Activated naive CD4-positive, alpha-beta T cell treated with anti-CD3 and anti-CD28 coated beads, Interleukin-2, amount 10 ng/mL, durations not matched to agents 7 days and 5 days (primary cell): ENCODE measurements at regions not wholly inside any gene's neighbourhood (a gene's known extent, or its start where the extent isn't known, plus 50 kb on each side); places are given as distances from the start of the nearest gene placed in this dataset.

Experiments used
- CTCF ChIA-PET: fragments of 350-600 bp; sonication (Branson Sonifier 250); formaldehyde crosslinking; loops from one replicate; lab custom pipeline; 2021; ENCODE audit warnings: antibody characterized with exemption; lab: Charles Lee
- DNase-seq: peaks from one replicate; pipeline ENCODE4 v3.0.0-alpha.2; 2020
- H3K27ac Mint-ChIP-seq: one replicate; pipeline ENCODE4 v1.8.0; 2021; ENCODE audit warnings: mild to moderate bottlenecking, moderate library complexity, mixed read lengths
- H3K27me3 Mint-ChIP-seq: one replicate; pipeline ENCODE4 v1.8.0; 2021; ENCODE audit warnings: mild to moderate bottlenecking, mixed read lengths
- H3K36me3 Mint-ChIP-seq: one replicate; pipeline ENCODE4 v1.8.0; 2021; ENCODE audit warnings: mixed read lengths
- H3K4me1 Mint-ChIP-seq: one replicate; pipeline ENCODE4 v1.8.0; 2021; ENCODE audit warnings: mixed read lengths
- H3K4me3 Mint-ChIP-seq: one replicate; pipeline ENCODE4 v1.8.0; 2021; ENCODE audit warnings: mild to moderate bottlenecking, moderate library complexity, mixed read lengths
- H3K9me3 Mint-ChIP-seq: one replicate; pipeline ENCODE4 v1.8.0; 2021; ENCODE audit warnings: mixed read lengths

DNA sequence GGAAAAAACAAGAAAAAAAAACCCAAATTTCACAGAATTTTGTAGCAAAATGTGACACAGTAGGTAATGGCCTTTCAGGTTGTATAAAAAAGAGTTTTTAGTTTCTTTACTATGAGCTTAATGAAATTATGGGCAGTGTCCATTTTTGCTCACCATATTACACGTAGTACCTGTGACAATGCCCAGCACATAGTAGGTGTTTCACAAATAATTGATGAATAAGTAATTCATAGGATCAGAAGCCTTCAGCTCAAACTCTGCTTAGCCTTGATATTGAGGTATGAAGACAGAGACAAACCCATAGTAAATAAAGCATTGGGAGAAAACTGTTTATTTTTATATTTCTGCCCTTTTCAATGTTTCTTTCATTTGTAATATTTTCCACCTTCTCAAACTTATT, 97.2 kb downstream of the LHX9 start:
- no peak overlapping the region for H3K27ac Mint-ChIP-seq
- CTCF ChIA-PET, result no interaction called here
- H3K4me1 Mint-ChIP-seq, result no peaks in the 10 kb centered on the region
- H3K4me3 Mint-ChIP-seq, result no peak overlapping the region
- no peaks in the 10 kb centered on the region for H3K36me3 Mint-ChIP-seq
- H3K9me3 Mint-ChIP-seq, result peaks cover 19% of the 10 kb centered on the region
- H3K27me3 Mint-ChIP-seq, result peaks cover 9% of the 10 kb centered on the region
- DNase-seq, result no peak

DNA sequence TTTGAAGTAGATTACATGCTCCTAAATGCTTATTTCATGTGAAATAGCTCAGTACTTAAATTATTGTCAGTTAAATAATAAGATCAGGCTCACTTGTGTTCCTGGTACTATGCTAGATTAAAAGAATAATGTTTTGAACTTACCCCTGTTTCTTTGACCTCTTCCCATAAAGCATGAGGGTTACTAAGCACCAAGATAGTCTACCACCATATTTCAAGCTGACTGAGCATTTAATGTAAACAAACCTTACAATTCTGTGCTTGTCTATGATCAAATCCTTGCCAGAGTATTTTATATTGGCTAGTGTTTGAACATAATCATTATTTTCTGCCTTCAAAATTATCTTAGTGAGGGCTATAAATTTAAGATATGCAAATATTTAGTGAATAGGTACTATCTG, 98.1 kb downstream of the LHX9 start:
- Mint-ChIP-seq H3K4me1 (no peaks in the 10 kb centered on the region), H3K36me3 (no peaks in the 10 kb centered on the region), H3K27ac (no peak overlapping the region), H3K27me3 (peaks cover 9% of the 10 kb centered on the region), H3K9me3 (peaks cover 11% of the 10 kb centered on the region), H3K4me3 (no peak overlapping the region)
- DNase-seq, result no peak
- CTCF ChIA-PET, result no interaction called here

DNA sequence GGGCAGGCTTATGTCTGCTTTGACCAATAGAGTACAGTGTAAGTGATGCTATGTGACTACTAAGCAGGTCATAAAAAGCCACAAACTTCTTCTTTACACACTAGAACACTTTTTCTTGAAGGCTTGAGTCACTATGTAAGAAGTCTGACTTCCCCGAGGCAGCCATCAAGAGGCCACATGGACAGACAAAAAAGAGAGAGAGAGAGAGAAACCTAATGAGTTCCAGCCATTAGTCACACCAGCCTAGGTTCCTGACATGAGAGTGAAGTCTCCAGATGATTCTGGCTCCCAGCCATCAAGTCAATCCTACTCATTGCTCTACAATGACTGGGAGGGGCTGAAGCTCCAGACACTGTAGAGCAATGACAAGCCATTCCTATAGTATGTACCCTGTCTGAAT, 101.4 kb downstream of the LHX9 start:
- Mint-ChIP-seq H3K27ac (no peak overlapping the region), H3K4me1 (no peaks in the 10 kb centered on the region), H3K9me3 (no peaks in the 10 kb centered on the region), H3K27me3 (no peaks in the 10 kb centered on the region), H3K4me3 (no peak overlapping the region), H3K36me3 (no peaks in the 10 kb centered on the region)
- CTCF ChIA-PET, result no interaction called here
- DNase-seq, result no peak

DNA sequence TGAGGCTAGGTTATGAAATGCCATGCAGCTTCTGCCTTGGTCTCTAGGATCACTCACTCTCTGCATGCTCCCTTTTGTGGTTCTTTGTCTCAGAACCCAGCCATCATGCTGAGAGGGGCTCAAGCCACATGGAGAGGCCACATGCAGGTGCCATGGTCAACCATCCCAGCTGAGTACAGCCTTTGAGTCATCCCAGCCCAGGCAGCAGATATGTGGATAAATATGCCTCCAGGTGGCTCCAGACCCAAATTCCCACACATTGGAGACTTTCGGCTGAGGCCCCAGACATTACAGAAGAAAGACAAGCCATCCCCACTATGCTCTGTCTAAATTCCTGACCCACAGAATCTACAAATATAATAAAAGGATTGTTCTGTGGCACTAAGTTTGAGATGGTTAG, 102.0 kb downstream of the LHX9 start:
- no peak overlapping the region for H3K4me3 Mint-ChIP-seq
- H3K4me1 Mint-ChIP-seq, result no peaks in the 10 kb centered on the region
- no peaks in the 10 kb centered on the region for H3K27me3 Mint-ChIP-seq
- no peaks in the 10 kb centered on the region for H3K9me3 Mint-ChIP-seq
- CTCF ChIA-PET, result no interaction called here
- no peaks in the 10 kb centered on the region for H3K36me3 Mint-ChIP-seq
- no peak for DNase-seq
- no peak overlapping the region for H3K27ac Mint-ChIP-seq

DNA sequence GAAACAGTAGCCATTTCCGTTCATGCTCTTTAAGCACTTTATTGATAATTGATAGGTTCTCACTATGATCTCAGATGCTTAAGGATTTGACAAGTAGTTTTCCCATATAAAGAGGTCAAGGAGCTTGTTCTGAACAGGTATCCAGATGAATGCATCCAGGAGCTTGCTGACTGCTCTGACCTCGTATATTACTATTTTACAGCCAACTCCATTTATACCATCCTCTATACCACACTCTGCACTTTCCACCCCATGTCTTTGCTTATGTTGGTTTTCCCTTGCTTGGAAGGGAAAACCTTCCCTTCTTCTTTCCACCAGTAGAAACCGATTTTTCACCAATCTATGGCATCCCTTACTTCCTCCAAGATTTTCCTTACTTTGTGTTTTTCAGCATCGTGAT, 107.2 kb downstream of the LHX9 start:
- no peak for DNase-seq
- CTCF ChIA-PET, result no interaction called here
- Mint-ChIP-seq H3K27ac (no peak overlapping the region), H3K9me3 (no peaks in the 10 kb centered on the region), H3K36me3 (no peaks in the 10 kb centered on the region), H3K27me3 (peaks cover 8% of the 10 kb centered on the region), H3K4me3 (no peak overlapping the region), H3K4me1 (no peaks in the 10 kb centered on the region)

DNA sequence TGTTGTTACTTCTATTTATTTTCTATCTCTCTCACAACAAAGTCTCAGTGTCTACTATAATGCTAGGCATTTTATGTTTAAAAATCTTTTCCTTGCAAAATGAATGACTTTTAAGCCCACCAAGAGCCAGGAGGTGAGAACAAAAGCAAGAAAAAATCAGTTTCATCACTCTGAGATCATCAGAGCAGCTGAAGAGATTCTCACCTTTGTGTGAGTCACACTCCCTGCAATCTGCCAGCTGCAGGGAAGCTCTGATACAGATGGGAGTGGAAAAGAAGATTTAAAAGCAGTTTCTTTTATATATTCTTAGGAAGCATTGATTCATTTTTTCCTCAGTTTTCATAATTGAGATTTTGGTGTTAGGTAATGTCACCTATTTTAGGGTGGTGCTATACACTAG, 107.6 kb downstream of the LHX9 start:
- Mint-ChIP-seq H3K9me3 (no peaks in the 10 kb centered on the region), H3K27me3 (peaks cover 8% of the 10 kb centered on the region), H3K4me3 (no peak overlapping the region), H3K36me3 (no peaks in the 10 kb centered on the region), H3K27ac (no peak overlapping the region), H3K4me1 (no peaks in the 10 kb centered on the region)
- CTCF ChIA-PET, result interaction anchor here (1.3 kb wide), 1 partner anchor 17 kb away, joined by 3 read pairs; no protein-coding TSS in a partner anchor
- no peak for DNase-seq

DNA sequence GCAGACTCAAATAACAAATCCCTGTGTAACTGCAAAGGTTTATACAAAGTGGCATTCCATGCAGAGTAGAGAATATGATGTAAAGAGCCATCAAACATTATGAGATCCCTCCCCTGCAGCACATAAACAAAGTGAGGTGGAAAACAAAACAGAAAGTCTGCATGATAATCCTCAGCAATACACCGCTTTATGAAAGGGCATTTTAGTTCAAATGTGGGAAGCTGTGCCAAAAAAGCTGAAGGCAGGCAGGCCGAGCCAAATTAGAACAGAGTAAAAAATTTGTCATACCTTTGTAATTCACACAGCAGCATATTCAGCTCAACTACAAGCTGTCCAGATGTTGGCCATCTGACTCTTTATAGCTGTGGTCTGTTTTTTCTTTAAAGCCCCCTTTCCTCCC, 113.5 kb downstream of the LHX9 start:
- Mint-ChIP-seq H3K36me3 (no peaks in the 10 kb centered on the region), H3K27me3 (peaks cover 8% of the 10 kb centered on the region), H3K27ac (no peak overlapping the region), H3K9me3 (no peaks in the 10 kb centered on the region), H3K4me1 (peaks cover 5% of the 10 kb centered on the region), H3K4me3 (no peak overlapping the region)
- DNase-seq, result no peak
- CTCF ChIA-PET, result interaction anchor here (0.6 kb wide), 1 partner anchor 215 kb away, joined by 7 read pairs; no protein-coding TSS in a partner anchor

DNA sequence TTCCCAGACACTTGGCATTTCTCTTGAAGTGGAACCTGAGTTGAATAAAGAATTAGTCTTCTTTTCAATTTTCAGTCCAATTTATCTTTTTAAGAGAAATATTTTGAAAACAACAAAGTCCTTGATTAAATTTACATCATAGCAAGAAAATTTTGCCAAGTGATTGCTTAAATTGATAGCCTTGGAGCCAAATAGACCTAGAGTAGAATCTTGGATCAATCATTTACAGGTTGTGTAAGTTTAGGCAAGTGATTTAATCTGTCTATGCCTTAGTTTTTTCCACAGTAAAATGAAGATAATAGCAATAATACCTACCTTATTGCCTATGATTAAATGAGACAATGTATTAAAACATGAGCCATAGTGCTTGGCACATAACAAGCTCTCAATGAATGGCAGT, 113.9 kb downstream of the LHX9 start:
- CTCF ChIA-PET, result no interaction called here
- H3K4me3 Mint-ChIP-seq, result no peak overlapping the region
- no peaks in the 10 kb centered on the region for H3K9me3 Mint-ChIP-seq
- H3K36me3 Mint-ChIP-seq, result no peaks in the 10 kb centered on the region
- no peak for DNase-seq
- H3K27ac Mint-ChIP-seq, result no peak overlapping the region
- H3K4me1 Mint-ChIP-seq, result peaks cover 5% of the 10 kb centered on the region
- H3K27me3 Mint-ChIP-seq, result peaks cover 8% of the 10 kb centered on the region

DNA sequence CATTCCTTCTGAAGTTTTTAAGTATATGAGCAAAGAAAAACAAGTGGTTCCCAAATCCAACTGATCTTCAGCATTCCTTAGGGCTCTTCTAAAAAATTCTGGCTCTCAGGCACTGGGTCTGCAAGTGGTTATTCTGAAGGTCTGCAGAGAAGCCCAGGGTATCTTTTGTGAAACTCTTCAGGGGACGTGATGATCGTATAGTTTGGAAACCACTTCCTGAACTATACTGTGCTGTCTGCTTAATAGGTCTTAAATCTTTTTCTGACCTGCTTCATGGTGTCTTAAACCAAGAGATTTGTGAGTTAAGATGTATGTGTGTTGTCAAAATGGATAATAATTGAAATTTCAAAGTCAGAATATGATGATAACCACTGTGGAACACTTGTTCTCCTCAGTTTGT, 115.5 kb downstream of the LHX9 start:
- no peak for DNase-seq
- Mint-ChIP-seq H3K27ac (no peak overlapping the region), H3K36me3 (no peaks in the 10 kb centered on the region), H3K4me3 (no peak overlapping the region), H3K9me3 (no peaks in the 10 kb centered on the region), H3K27me3 (peaks cover 4% of the 10 kb centered on the region), H3K4me1 (peaks cover 5% of the 10 kb centered on the region)
- CTCF ChIA-PET, result interaction anchor here (0.9 kb wide), 1 partner anchor 21 kb away, joined by 3 read pairs; no protein-coding TSS in a partner anchor

DNA sequence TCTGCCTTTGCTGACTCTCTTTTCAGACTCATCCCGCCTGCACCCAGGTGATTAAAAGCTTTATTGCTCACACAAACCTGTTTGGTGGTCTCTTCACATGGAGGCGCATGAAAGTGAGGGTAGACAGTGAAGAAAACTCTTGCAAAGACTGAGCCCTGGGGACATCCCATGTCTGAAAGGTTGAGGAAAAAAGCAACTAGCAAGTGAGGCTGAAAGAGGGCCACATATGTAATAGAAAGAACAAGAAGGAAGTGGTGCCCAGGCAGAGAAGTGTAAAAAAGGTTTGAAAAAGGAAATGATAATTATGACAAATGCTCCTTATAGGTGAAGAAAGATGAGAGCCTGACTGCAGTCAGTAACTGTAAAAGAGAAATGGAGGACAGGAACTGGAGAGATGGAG, 115.9 kb upstream of the NEK7 start:
- Mint-ChIP-seq H3K4me3 (no peak overlapping the region), H3K9me3 (peaks cover 1% of the 10 kb centered on the region), H3K27ac (no peak overlapping the region), H3K4me1 (no peaks in the 10 kb centered on the region), H3K27me3 (no peaks in the 10 kb centered on the region), H3K36me3 (no peaks in the 10 kb centered on the region)
- DNase-seq, result no peak
- CTCF ChIA-PET, result no interaction called here

DNA sequence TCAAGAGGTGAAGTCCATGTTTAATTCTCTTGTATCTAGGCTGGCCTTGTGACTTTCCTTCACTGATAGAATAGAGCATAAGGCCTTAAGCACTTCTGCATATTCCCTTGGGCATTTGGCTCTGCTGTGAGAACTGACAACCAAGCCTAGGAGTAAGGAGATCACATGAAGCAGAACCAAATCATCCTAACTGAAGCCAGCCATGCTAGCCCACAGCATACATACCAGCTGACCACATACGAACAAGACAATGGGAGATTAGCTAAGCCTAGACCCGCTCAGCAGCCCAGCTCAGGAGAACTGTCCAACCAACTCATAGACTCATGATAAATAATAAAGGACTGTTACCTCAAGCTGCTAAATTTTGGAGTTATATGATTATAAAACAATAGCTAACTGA, 114.6 kb upstream of the NEK7 start:
- Mint-ChIP-seq H3K27me3 (no peaks in the 10 kb centered on the region), H3K4me3 (no peak overlapping the region), H3K9me3 (peaks cover 10% of the 10 kb centered on the region), H3K27ac (no peak overlapping the region), H3K36me3 (peaks cover 7% of the 10 kb centered on the region), H3K4me1 (peaks cover 7% of the 10 kb centered on the region)
- DNase-seq, result no peak
- CTCF ChIA-PET, result interaction anchor here (1.2 to 1.3 kb wide), 2 partner anchors 10 to 17 kb away, joined by 3 to 5 read pairs; no protein-coding TSS in a partner anchor

DNA sequence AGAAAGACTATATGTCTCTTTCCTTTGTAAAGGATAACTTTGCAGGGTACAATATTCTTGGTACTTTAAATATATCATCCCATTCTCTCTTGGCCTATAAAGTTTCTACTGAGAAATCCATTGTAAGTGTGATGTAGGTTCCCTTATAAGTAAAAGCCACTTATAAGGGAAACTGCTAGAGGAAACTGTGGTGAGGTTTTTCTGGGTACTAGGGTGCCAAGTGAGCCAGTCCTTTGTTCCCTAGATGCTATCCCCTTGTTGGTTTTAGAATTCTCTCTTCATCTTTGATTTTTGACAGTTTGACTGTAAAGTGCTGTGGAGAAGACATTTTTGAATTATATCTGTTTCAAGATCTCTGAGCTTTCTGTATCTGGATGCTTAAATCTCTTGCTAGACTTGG, 108.9 kb upstream of the NEK7 start:
- Mint-ChIP-seq H3K4me3 (no peak overlapping the region), H3K27me3 (no peaks in the 10 kb centered on the region), H3K36me3 (peaks cover 30% of the 10 kb centered on the region), H3K27ac (peak overlapping the region; percentile 75), H3K4me1 (peaks cover 33% of the 10 kb centered on the region), H3K9me3 (peaks cover 43% of the 10 kb centered on the region)
- DNase-seq, result peak; percentile 51
- CTCF ChIA-PET, result no interaction called here

DNA sequence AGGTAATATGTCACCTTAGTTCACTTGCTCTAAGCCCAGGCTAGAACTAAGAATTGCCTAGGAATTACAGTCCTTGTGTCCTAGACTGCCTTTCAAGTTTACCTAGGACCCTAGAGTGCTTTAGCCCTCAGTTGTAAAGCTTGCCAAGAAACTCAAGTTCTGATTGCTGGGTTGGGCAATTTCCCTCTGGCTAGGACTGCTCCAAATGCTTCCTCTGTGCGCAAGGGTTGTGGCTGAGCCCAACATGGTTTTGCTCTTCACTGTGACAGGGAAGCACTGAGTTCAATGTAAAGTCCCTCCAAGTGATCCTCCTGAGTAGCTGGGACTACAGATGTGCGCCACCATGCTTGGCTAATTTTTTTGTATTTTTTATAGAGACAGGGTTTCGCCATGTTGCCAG, 102.3 kb upstream of the NEK7 start:
- peaks cover 23% of the 10 kb centered on the region for H3K36me3 Mint-ChIP-seq
- H3K4me1 Mint-ChIP-seq, result peaks cover 45% of the 10 kb centered on the region
- no peak overlapping the region for H3K4me3 Mint-ChIP-seq
- no peak overlapping the region for H3K27ac Mint-ChIP-seq
- DNase-seq, result no peak
- H3K27me3 Mint-ChIP-seq, result peaks cover 9% of the 10 kb centered on the region
- H3K9me3 Mint-ChIP-seq, result peaks cover 32% of the 10 kb centered on the region
- CTCF ChIA-PET, result no interaction called here

DNA sequence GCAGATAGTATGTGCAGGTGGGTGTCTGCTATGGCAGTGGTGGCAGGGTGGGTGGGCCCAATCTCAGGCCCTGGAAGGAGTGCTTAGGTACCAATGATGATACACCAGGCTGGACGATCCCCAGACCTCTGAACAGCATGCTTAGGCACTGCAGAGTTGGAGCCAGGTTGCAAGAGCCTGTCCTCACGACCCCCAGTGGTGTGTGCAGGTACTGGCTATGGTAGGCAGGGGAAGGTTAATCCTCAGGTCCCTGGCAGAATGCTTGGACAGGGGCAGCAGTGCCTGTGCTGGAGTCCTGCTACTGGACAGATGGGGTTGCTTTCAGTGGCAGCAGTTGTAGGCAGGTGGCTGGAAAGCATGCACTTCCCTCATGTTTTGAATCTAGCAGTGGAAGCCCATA, 100.5 kb upstream of the NEK7 start:
- Mint-ChIP-seq H3K4me1 (peaks cover 37% of the 10 kb centered on the region), H3K9me3 (peaks cover 25% of the 10 kb centered on the region), H3K27ac (no peak overlapping the region), H3K27me3 (peaks cover 16% of the 10 kb centered on the region), H3K4me3 (no peak overlapping the region), H3K36me3 (peaks cover 15% of the 10 kb centered on the region)
- DNase-seq, result no peak
- CTCF ChIA-PET, result interaction anchor here (1.2 kb wide), 1 partner anchor 10 kb away, joined by 3 read pairs; no protein-coding TSS in a partner anchor

DNA sequence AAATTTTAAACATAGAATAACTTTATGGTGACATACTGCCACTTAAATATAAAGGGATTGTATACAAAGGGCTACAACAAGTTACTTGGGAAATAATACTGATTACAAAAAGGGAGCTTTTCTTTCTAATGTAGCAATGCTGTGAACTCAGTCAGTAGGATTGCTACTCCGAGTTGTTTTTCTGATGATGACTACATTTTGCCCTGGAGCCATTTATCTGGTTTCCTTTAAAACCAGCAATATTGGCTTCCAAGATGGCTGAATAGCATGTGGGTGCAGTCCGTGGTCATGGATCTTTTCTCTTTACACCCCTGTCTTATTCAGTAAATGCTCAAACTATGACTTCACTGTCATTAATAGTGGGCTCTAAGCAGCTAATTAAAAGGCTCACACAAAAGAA, 92.6 kb upstream of the NEK7 start:
- H3K27me3 Mint-ChIP-seq, result peaks cover 21% of the 10 kb centered on the region
- H3K4me1 Mint-ChIP-seq, result no peaks in the 10 kb centered on the region
- CTCF ChIA-PET, result no interaction called here
- H3K27ac Mint-ChIP-seq, result no peak overlapping the region
- no peak overlapping the region for H3K4me3 Mint-ChIP-seq
- H3K9me3 Mint-ChIP-seq, result no peaks in the 10 kb centered on the region
- DNase-seq, result no peak
- no peaks in the 10 kb centered on the region for H3K36me3 Mint-ChIP-seq

DNA sequence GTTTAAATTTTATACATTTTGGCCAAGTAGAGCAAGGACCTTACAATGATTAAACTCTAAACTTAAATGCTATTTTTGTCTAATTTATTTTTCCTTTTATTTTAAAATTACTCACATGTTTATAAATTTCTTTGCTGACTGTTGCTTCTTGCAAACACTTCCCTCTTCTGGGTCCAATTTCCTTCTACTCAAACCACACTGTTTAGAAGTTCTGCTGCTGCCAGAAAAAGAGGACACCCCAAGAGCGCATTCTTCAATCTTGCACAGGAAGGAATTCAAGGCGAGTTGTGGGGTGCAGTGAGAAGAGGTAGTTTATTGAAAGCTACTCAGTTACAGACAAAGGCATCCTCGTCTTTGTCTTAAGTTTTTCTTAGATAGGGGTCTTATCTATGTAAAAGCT, 88.5 kb upstream of the NEK7 start:
- no peaks in the 10 kb centered on the region for H3K4me1 Mint-ChIP-seq
- no peak overlapping the region for H3K4me3 Mint-ChIP-seq
- H3K27me3 Mint-ChIP-seq, result peaks cover 17% of the 10 kb centered on the region
- DNase-seq, result no peak
- no peaks in the 10 kb centered on the region for H3K9me3 Mint-ChIP-seq
- CTCF ChIA-PET, result interaction anchor here (1.2 kb wide), 1 partner anchor 1045 kb away, joined by 3 read pairs; no protein-coding TSS in a partner anchor
- H3K36me3 Mint-ChIP-seq, result no peaks in the 10 kb centered on the region
- H3K27ac Mint-ChIP-seq, result no peak overlapping the region
